Left lobe of liver (tissue), 2 donors: ENCODE measurements at regions not wholly inside any gene's neighbourhood (a gene's known extent, or its start where the extent isn't known, plus 50 kb on each side); places are given as distances from the start of the nearest gene placed in this dataset.

ENCODE experiments used
- ATAC-seq: fragments of 200-7000 bp; cut with Tn5 transposase; one replicate; pipeline ENCODE4 v1.9.1; 2020; ENCODE audit warnings: mild to moderate bottlenecking, moderate library complexity
- DNase-seq: peaks from one replicate; pipeline ENCODE4 v3.0.0-alpha.2; 2020; ENCODE audit warnings: low spot score
- donor health status: DM: no; HTN: no; CAD: no; lungs with moderate emphysema.
- donor health status: DM: no; HTN: yes; CAD: no.

GRCh38 chr9:108180541-108180940 is 675.2 kb downstream of the ACTL7B start:
- no peak for ATAC-seq

GRCh38 chr9:108178318-108178717 is 677.5 kb downstream of the ACTL7B start:
- ATAC-seq (no peak), DNase-seq (no peak)

More at GRCh38 chr9:108180541-108180940, 675.2 kb downstream of the ACTL7B start:
- no peak for DNase-seq

- DNase-seq (no peak), ATAC-seq (no peak)
Observed at GRCh38 chr9:108168236-108168850, 678.8 kb upstream of the KLF4 start.

GRCh38 chr9:108167136-108167900 is 677.7 kb upstream of the KLF4 start:
- ATAC-seq (no peak), DNase-seq (no peak)

- no peak for ATAC-seq
- DNase-seq, result no peak
Observed at GRCh38 chr9:108166519-108166918, 677.0 kb upstream of the KLF4 start.

- no peak for DNase-seq
- ATAC-seq, result no peak
Observed at GRCh38 chr9:108163321-108164005, 673.9 kb upstream of the KLF4 start.

- DNase-seq (no peak), ATAC-seq (no peak)
Observed at GRCh38 chr9:108162664-108163063, 673.1 kb upstream of the KLF4 start.

GRCh38 chr9:108161503-108161902 is 671.9 kb upstream of the KLF4 start:
- DNase-seq (no peak), ATAC-seq (peak; percentile 51)

GRCh38 chr9:108160706-108161355 is 671.3 kb upstream of the KLF4 start:
- ATAC-seq, result peak; percentile 42
- no peak for DNase-seq

- no peak for ATAC-seq
Observed at GRCh38 chr9:108160039-108160438, 670.5 kb upstream of the KLF4 start.

GRCh38 chr9:108158236-108158995 is 668.8 kb upstream of the KLF4 start:
- DNase-seq (no peak), ATAC-seq (no peak)

More at GRCh38 chr9:108160039-108160438, 670.5 kb upstream of the KLF4 start:
- DNase-seq, result no peak

GRCh38 chr9:108156270-108156998 is 666.9 kb upstream of the KLF4 start:
- no peak for ATAC-seq
- DNase-seq, result no peak

- ATAC-seq, result no peak
- DNase-seq, result no peak
Observed at GRCh38 chr9:108153416-108153815, 663.8 kb upstream of the KLF4 start.

GRCh38 chr9:108150736-108151586 is 661.4 kb upstream of the KLF4 start:
- DNase-seq (no peak), ATAC-seq (peak; percentile 68)

- ATAC-seq (no peak), DNase-seq (no peak)
Observed at GRCh38 chr9:108149326-108149725, 659.8 kb upstream of the KLF4 start.

- ATAC-seq (peak; percentile 83), DNase-seq (peak; percentile 59)
Observed at GRCh38 chr9:108142504-108143201, 653.1 kb upstream of the KLF4 start.

GRCh38 chr9:108142142-108142503 is 652.6 kb upstream of the KLF4 start:
- ATAC-seq, result no peak

GRCh38 chr9:108139900-108140299 is 650.3 kb upstream of the KLF4 start:
- no peak for ATAC-seq
- DNase-seq, result no peak

More at GRCh38 chr9:108142142-108142503, 652.6 kb upstream of the KLF4 start:
- DNase-seq, result no peak
